ENCODE measurements at regions not wholly inside any gene's neighbourhood (a gene's known extent, or its start where the extent isn't known, plus 50 kb on each side); places are given as distances from the start of the nearest gene placed in this dataset.

DNA sequence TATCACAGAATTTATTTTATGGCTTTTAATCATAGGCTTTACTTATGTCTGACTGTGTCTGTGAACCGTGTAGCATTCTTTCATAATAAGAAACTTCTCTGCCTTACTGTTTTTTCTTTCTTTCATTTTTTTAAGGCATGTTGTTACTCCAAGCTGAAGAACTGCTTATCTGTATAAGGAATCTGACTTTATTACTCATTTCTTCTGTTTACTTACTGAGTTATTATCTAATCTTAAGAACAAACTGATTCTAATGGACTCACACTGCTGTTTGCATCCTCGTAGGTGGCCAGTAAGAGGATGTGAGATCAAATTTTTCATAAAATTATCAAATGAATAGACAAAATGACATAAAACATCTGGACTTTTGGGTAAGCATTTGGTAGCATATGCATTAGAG is 54.7 kb upstream of the DNAJC1 start:
- TF ChIP-seq, protein P1, sequence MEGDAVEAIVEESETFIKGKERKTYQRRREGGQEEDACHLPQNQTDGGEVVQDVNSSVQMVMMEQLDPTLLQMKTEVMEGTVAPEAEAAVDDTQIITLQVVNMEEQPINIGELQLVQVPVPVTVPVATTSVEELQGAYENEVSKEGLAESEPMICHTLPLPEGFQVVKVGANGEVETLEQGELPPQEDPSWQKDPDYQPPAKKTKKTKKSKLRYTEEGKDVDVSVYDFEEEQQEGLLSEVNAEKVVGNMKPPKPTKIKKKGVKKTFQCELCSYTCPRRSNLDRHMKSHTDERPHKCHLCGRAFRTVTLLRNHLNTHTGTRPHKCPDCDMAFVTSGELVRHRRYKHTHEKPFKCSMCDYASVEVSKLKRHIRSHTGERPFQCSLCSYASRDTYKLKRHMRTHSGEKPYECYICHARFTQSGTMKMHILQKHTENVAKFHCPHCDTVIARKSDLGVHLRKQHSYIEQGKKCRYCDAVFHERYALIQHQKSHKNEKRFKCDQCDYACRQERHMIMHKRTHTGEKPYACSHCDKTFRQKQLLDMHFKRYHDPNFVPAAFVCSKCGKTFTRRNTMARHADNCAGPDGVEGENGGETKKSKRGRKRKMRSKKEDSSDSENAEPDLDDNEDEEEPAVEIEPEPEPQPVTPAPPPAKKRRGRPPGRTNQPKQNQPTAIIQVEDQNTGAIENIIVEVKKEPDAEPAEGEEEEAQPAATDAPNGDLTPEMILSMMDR (conservative IDR thresholded peaks at IDR 0.05; ENCODE audit: low read depth in 2 of 2) = no peak
- TF ChIP-seq, protein P2, sequence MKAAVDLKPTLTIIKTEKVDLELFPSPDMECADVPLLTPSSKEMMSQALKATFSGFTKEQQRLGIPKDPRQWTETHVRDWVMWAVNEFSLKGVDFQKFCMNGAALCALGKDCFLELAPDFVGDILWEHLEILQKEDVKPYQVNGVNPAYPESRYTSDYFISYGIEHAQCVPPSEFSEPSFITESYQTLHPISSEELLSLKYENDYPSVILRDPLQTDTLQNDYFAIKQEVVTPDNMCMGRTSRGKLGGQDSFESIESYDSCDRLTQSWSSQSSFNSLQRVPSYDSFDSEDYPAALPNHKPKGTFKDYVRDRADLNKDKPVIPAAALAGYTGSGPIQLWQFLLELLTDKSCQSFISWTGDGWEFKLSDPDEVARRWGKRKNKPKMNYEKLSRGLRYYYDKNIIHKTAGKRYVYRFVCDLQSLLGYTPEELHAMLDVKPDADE (IDR thresholded peaks at IDR 0.05) = no peak
- TF ChIP-seq POLR2AphosphoS5 (IDR thresholded peaks at IDR 0.05; ENCODE audit: low read depth) (no peak), EZH2 (IDR thresholded peaks at IDR 0.05; ENCODE audit: low read depth, unreplicated experiment) (no peak), EZH2phosphoT487 (IDR thresholded peaks at IDR 0.05; ENCODE audit: unreplicated experiment) (no peak), JUNB (IDR thresholded peaks at IDR 0.05; ENCODE audit: unreplicated experiment) (no peak), CREB1 (CRISPR knock-in tag; IDR thresholded peaks at IDR 0.05; ENCODE audit: low read depth) (no peak), STAT1 (IDR thresholded peaks at IDR 0.05; ENCODE audit: unreplicated experiment) (no peak), NANOG (IDR thresholded peaks at IDR 0.05; ENCODE audit: borderline replicate concordance) (no peak)
- TF ChIP-seq, protein P3, sequence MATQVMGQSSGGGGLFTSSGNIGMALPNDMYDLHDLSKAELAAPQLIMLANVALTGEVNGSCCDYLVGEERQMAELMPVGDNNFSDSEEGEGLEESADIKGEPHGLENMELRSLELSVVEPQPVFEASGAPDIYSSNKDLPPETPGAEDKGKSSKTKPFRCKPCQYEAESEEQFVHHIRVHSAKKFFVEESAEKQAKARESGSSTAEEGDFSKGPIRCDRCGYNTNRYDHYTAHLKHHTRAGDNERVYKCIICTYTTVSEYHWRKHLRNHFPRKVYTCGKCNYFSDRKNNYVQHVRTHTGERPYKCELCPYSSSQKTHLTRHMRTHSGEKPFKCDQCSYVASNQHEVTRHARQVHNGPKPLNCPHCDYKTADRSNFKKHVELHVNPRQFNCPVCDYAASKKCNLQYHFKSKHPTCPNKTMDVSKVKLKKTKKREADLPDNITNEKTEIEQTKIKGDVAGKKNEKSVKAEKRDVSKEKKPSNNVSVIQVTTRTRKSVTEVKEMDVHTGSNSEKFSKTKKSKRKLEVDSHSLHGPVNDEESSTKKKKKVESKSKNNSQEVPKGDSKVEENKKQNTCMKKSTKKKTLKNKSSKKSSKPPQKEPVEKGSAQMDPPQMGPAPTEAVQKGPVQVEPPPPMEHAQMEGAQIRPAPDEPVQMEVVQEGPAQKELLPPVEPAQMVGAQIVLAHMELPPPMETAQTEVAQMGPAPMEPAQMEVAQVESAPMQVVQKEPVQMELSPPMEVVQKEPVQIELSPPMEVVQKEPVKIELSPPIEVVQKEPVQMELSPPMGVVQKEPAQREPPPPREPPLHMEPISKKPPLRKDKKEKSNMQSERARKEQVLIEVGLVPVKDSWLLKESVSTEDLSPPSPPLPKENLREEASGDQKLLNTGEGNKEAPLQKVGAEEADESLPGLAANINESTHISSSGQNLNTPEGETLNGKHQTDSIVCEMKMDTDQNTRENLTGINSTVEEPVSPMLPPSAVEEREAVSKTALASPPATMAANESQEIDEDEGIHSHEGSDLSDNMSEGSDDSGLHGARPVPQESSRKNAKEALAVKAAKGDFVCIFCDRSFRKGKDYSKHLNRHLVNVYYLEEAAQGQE (IDR thresholded peaks at IDR 0.05; ENCODE audit: unreplicated experiment) = no peak
